Activated CD4-positive, alpha-beta T cell treated with anti-CD3 and anti-CD28 coated beads for 36 hours (primary cell): ENCODE measurements at regions not wholly inside any gene's neighbourhood (a gene's known extent, or its start where the extent isn't known, plus 50 kb on each side); places are given as distances from the start of the nearest gene placed in this dataset.
A peak's percentile ranks its signal among the peaks of the same experiment; 100 is the strongest.
"Not testable (repeated sequence)": the region's sequence is repeated elsewhere in the genome, so short reads cannot be mapped to it uniquely, and the experiment has no call there.

Source experiments
- ATAC-seq: fragments of 200-7000 bp; cut with Tn5 transposase; one replicate; pipeline ENCODE4 v1.10.0; 2021; ENCODE audit warnings: mild to moderate bottlenecking, moderate library complexity
- CTCF ChIA-PET: fragments of 350-600 bp; sonication (Branson Sonifier 250); formaldehyde crosslinking; loops from one replicate; lab custom pipeline; 2021; ENCODE audit warnings: antibody characterized with exemption; lab: Charles Lee
- POLR2A ChIA-PET: fragments of 350-600 bp; sonication (Branson Sonifier 250); formaldehyde crosslinking; loops from one replicate; lab custom pipeline; 2021; ENCODE audit warnings: antibody characterized with exemption, inconsistent platforms; lab: Charles Lee
- DNase-seq: peaks from one replicate; pipeline ENCODE4 v3.0.0-alpha.2; 2020
- H3K27ac Mint-ChIP-seq: one replicate; pipeline ENCODE4 v1.8.0; 2021; ENCODE audit warnings: mixed read lengths
- H3K27me3 Mint-ChIP-seq: one replicate; pipeline ENCODE4 v1.8.0; 2021; ENCODE audit warnings: mixed read lengths
- H3K36me3 Mint-ChIP-seq: one replicate; pipeline ENCODE4 v1.8.0; 2021; ENCODE audit warnings: low read depth, mixed read lengths
- H3K4me1 Mint-ChIP-seq: one replicate; pipeline ENCODE4 v1.8.0; 2021; ENCODE audit warnings: mixed read lengths
- H3K4me3 Mint-ChIP-seq: one replicate; pipeline ENCODE4 v1.8.0; 2021; ENCODE audit warnings: mild to moderate bottlenecking, moderate library complexity, mixed read lengths
- H3K9me3 Mint-ChIP-seq: one replicate; pipeline ENCODE4 v1.8.0; 2021; ENCODE audit warnings: low read depth, mixed read lengths
- intact Hi-C, 2 experiments: fragments of 100-400 bp; cut with DNase I in 1 of 2; cut with micrococcal nuclease in 1 of 2; formaldehyde crosslinking; loops; one replicate each; pipeline versions ENCODE4 v1.14.2 to v1.15.1; 2022 to 2024; cut with DNase I, micrococcal nuclease

GRCh38 chr13:90943946-90944345 lies 403.5 kb upstream of the MIR17HG start:
- no peak overlapping the region for H3K27ac Mint-ChIP-seq
- no peaks in the 10 kb centered on the region for H3K9me3 Mint-ChIP-seq
- H3K27me3 Mint-ChIP-seq: no peaks in the 10 kb centered on the region
- ChIA-PET POLR2A (no interaction called here), CTCF (no interaction called here)
- no peaks in the 10 kb centered on the region for H3K36me3 Mint-ChIP-seq
- no peak for DNase-seq
- no peaks in the 10 kb centered on the region for H3K4me1 Mint-ChIP-seq
- intact Hi-C loops: no loop called here
- no peak for ATAC-seq
- no peak overlapping the region for H3K4me3 Mint-ChIP-seq

DNA sequence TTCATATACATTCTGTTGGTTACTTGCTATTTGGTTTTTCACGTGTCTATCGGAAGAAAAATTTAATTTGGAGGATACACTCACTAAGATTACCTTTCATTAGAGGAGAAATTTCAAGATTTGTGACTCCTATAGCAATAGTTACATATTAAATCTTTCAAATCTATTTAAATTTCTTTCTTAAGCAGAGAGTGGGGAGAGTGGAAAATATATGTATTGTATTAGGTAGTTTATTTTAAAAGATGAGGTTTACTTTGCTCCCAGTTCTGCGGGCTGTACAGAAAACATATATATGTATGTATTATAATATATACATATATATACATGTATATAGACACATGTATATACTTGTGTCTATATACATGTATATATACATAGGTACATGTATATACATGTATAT lies 402.3 kb upstream of the MIR17HG start:
- H3K27me3 Mint-ChIP-seq, H3K27ac Mint-ChIP-seq, ATAC-seq, H3K4me3 Mint-ChIP-seq, H3K36me3 Mint-ChIP-seq, CTCF ChIA-PET, intact Hi-C loops, POLR2A ChIA-PET, H3K4me1 Mint-ChIP-seq, DNase-seq, H3K9me3 Mint-ChIP-seq: not testable (repeated sequence)

GRCh38 chr13:90946125-90946524 lies 401.4 kb upstream of the MIR17HG start:
- H3K27ac Mint-ChIP-seq, H3K4me3 Mint-ChIP-seq, H3K36me3 Mint-ChIP-seq, H3K9me3 Mint-ChIP-seq, POLR2A ChIA-PET, intact Hi-C loops, H3K27me3 Mint-ChIP-seq, CTCF ChIA-PET, H3K4me1 Mint-ChIP-seq, DNase-seq, ATAC-seq: not testable (repeated sequence)

DNA sequence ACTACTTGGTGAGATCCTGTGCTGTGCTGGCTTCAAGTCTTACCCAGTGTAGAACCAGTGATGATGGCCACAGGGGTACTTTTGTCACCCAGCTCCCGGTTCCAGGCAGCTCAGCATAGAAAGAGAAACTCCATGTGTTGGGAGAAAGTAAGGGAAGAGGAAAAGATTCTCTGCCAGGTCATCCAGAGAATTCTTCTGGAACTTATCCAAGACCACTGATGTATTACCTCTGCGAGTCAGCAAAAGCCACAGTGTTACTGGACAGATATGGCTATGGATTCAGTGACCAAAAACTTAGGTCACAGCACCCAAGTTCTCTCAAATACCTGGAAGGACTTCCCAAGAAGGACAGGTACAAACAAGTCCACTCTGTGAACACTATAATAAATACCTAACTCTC lies 399.5 kb upstream of the MIR17HG start:
- ATAC-seq (no peak), DNase-seq (no peak)
- H3K27me3 Mint-ChIP-seq: no peaks in the 10 kb centered on the region
- intact Hi-C loops: no loop called here
- no peaks in the 10 kb centered on the region for H3K36me3 Mint-ChIP-seq
- H3K27ac Mint-ChIP-seq: no peak overlapping the region
- no peaks in the 10 kb centered on the region for H3K4me1 Mint-ChIP-seq
- H3K4me3 Mint-ChIP-seq: no peak overlapping the region
- no peaks in the 10 kb centered on the region for H3K9me3 Mint-ChIP-seq
- CTCF ChIA-PET: interaction anchor here (1.0 kb wide), 1 partner anchor 14 kb away, joined by 3 read pairs; no protein-coding TSS in a partner anchor
- POLR2A ChIA-PET: no interaction called here

DNA sequence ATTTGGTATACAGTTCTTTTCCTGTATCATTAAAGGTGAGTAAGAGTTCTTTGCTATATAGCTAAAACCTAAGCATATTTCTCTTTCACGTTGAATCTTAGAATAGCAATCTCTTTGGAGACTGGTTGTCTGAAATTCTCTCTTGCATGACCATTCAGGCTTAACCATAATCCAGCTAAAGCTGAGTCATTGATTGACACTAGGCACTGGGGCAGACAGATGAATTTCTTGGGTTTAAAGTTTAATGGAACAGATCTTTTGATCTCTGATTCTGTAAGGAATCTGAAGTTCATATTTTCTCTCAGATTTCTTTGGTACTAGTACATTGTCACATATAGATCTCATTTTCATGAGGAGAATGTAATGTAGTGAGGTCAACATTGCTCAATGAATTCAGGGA lies 397.3 kb upstream of the MIR17HG start:
- ATAC-seq: no peak
- ChIA-PET POLR2A (no interaction called here), CTCF (no interaction called here)

GRCh38 chr13:90951663-90952062 lies 395.8 kb upstream of the MIR17HG start:
- no peak for DNase-seq
- Mint-ChIP-seq H3K9me3 (no peaks in the 10 kb centered on the region), H3K27ac (no peak overlapping the region), H3K27me3 (no peaks in the 10 kb centered on the region), H3K4me1 (no peaks in the 10 kb centered on the region), H3K4me3 (no peak overlapping the region), H3K36me3 (no peaks in the 10 kb centered on the region)
- ChIA-PET CTCF (no interaction called here), POLR2A (no interaction called here)
- intact Hi-C loops: no loop called here
- no peak for ATAC-seq

More for the DNA sequence above, 397.3 kb upstream of the MIR17HG start:
- intact Hi-C loops: no loop called here
- no peak overlapping the region for H3K4me3 Mint-ChIP-seq
- no peak overlapping the region for H3K27ac Mint-ChIP-seq
- H3K36me3 Mint-ChIP-seq: no peaks in the 10 kb centered on the region
- H3K9me3 Mint-ChIP-seq: no peaks in the 10 kb centered on the region
- no peaks in the 10 kb centered on the region for H3K4me1 Mint-ChIP-seq
- DNase-seq: no peak
- H3K27me3 Mint-ChIP-seq: no peaks in the 10 kb centered on the region

- no peaks in the 10 kb centered on the region for H3K36me3 Mint-ChIP-seq
- ChIA-PET CTCF (no interaction called here), POLR2A (no interaction called here)
- H3K4me3 Mint-ChIP-seq: no peak overlapping the region
- intact Hi-C loops: no loop called here
- ATAC-seq: no peak
- H3K4me1 Mint-ChIP-seq: no peaks in the 10 kb centered on the region
- H3K27me3 Mint-ChIP-seq: no peaks in the 10 kb centered on the region
- H3K27ac Mint-ChIP-seq: no peak overlapping the region
- no peak for DNase-seq
- no peaks in the 10 kb centered on the region for H3K9me3 Mint-ChIP-seq
Observed at GRCh38 chr13:90952326-90952725, 395.2 kb upstream of the MIR17HG start.

DNA sequence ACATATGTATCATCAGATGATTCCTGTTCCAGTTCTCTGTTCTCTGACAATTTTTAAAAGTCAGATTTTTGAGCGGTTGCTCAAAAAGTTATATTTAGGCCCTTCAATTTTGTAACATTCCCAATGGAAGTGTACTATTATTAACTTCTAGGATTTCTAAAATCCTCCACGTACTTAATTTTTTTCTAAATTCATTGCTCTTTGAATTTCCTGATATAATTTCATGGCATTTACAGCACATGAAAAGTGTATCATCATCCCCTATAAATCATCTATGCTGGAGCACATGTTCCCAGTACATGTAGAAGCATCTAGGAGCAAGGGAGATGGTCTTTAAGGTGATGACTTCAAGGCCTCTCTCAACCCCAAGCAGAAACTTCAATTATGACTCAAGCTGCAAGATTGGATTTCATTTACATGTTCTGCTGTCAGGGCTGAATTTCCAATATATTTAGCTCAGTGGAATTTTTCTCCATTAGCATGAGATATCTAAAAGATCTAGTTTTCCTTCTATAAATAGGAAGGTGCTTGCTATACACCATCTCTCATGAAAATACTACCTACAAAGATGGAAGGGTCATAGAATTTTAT lies 392.8 kb upstream of the MIR17HG start:
- ATAC-seq (no peak), DNase-seq (no peak)
- ChIA-PET POLR2A (no interaction called here), CTCF (no interaction called here)
- no peaks in the 10 kb centered on the region for H3K27me3 Mint-ChIP-seq
- H3K27ac Mint-ChIP-seq: no peak overlapping the region
- intact Hi-C loops: no loop called here
- H3K36me3 Mint-ChIP-seq: no peaks in the 10 kb centered on the region
- no peaks in the 10 kb centered on the region for H3K4me1 Mint-ChIP-seq
- H3K9me3 Mint-ChIP-seq: no peaks in the 10 kb centered on the region
- H3K4me3 Mint-ChIP-seq: no peak overlapping the region

- ATAC-seq: no peak
Observed at GRCh38 chr13:90956031-90956430, 391.5 kb upstream of the MIR17HG start.

DNA sequence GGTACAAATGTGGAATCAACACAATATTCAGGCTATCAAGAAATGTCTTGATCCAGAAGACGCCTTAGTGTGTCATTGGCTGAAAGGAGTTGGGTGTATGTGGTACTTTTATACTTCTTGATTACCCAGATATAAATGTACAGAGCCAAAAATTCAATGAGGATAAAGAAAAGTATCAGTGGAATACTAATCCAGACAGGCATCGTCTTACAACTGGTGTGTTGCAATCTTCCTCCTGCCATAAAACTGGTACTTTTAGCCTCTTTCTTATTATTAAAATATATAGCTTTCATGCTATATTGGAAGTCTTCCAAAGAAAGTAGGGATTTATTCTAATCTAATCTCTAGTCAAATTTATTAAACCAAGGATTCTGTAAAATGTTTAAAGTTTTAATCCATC lies 388.6 kb upstream of the MIR17HG start:
- Mint-ChIP-seq H3K9me3 (no peaks in the 10 kb centered on the region), H3K4me3 (no peak overlapping the region), H3K36me3 (no peaks in the 10 kb centered on the region), H3K4me1 (no peaks in the 10 kb centered on the region), H3K27me3 (no peaks in the 10 kb centered on the region), H3K27ac (no peak overlapping the region)
- POLR2A ChIA-PET: no interaction called here
- intact Hi-C loops: no loop called here
- DNase-seq (no peak), ATAC-seq (no peak)
- CTCF ChIA-PET: no interaction called here

More at GRCh38 chr13:90956031-90956430, 391.5 kb upstream of the MIR17HG start:
- no peak for DNase-seq
- ChIA-PET POLR2A (no interaction called here), CTCF (no interaction called here)
- Mint-ChIP-seq H3K4me3 (no peak overlapping the region), H3K27me3 (no peaks in the 10 kb centered on the region), H3K9me3 (no peaks in the 10 kb centered on the region), H3K27ac (no peak overlapping the region), H3K36me3 (no peaks in the 10 kb centered on the region), H3K4me1 (no peaks in the 10 kb centered on the region)
- intact Hi-C loops: no loop called here

GRCh38 chr13:90968166-90968904 lies 379.2 kb upstream of the MIR17HG start:
- H3K27me3 Mint-ChIP-seq: no peaks in the 10 kb centered on the region
- no peak overlapping the region for H3K4me3 Mint-ChIP-seq
- POLR2A ChIA-PET: no interaction called here
- intact Hi-C loops: no loop called here
- no peak for ATAC-seq
- peak; percentile 6 for DNase-seq
- no peak overlapping the region for H3K27ac Mint-ChIP-seq
- H3K9me3 Mint-ChIP-seq: no peaks in the 10 kb centered on the region
- no peaks in the 10 kb centered on the region for H3K4me1 Mint-ChIP-seq
- CTCF ChIA-PET: interaction anchor here (1.1 kb wide), 1 partner anchor 9 kb away, joined by 3 read pairs; no protein-coding TSS in a partner anchor
- no peaks in the 10 kb centered on the region for H3K36me3 Mint-ChIP-seq

- no peak overlapping the region for H3K4me3 Mint-ChIP-seq
- ChIA-PET POLR2A (no interaction called here), CTCF (no interaction called here)
- no peak for ATAC-seq
- intact Hi-C loops: no loop called here
- H3K27ac Mint-ChIP-seq: no peak overlapping the region
- no peaks in the 10 kb centered on the region for H3K27me3 Mint-ChIP-seq
- no peaks in the 10 kb centered on the region for H3K9me3 Mint-ChIP-seq
- no peaks in the 10 kb centered on the region for H3K4me1 Mint-ChIP-seq
- DNase-seq: no peak
- H3K36me3 Mint-ChIP-seq: no peaks in the 10 kb centered on the region
Observed at GRCh38 chr13:90974249-90974975, 373.1 kb upstream of the MIR17HG start.
